ENCODE measurements at regions not wholly inside any gene's neighbourhood (a gene's known extent, or its start where the extent isn't known, plus 50 kb on each side); places are given as distances from the start of the nearest gene placed in this dataset.
"Not testable (repeated sequence)": the region's sequence is repeated elsewhere in the genome, so short reads cannot be mapped to it uniquely, and the experiment has no call there.

GRCh38 chrX:750812-751211 is 120.2 kb downstream of the SHOX start:
- DNase-seq (no peak), ATAC-seq (no peak)
- 80 to 89% (median 83%) methylated on average over 9 of the region's 9 CpGs for WGBS, 3 donors
- Histone ChIP-seq H3K4me3 (no peak overlapping the region), H3K36me3 (ENCODE audit: insufficient read depth in 1 of 2, low read depth in 1 of 2) (no peaks in the 10 kb centered on the region), H3K4me1 (no peaks in the 10 kb centered on the region), H3K9me3 (peaks cover 5% of the 10 kb centered on the region), H3K27me3 (ENCODE audit: insufficient read depth in 3 of 3, low read length in 2 of 3) (peaks cover 0 to 3% (median 0%) of the 10 kb centered on the region in 3 donors), H3K27ac (no peak overlapping the region)
- TF ChIP-seq CTCF (IDR thresholded peaks at IDR 0.05), result no peak
- intact Hi-C loops (cut with DNase I), result no loop called here

GRCh38 chrX:750263-750662 is 119.7 kb downstream of the SHOX start:
- intact Hi-C loops (cut with DNase I), result no loop called here
- no peak for ATAC-seq
- TF ChIP-seq CTCF (IDR thresholded peaks at IDR 0.05), result no peak
- no peak overlapping the region for H3K4me3 ChIP-seq
- H3K36me3 ChIP-seq (ENCODE audit: insufficient read depth in 1 of 2, low read depth in 1 of 2), result no peaks in the 10 kb centered on the region
- H3K27ac ChIP-seq, result no peak overlapping the region
- H3K9me3 ChIP-seq, result peaks cover 5% of the 10 kb centered on the region
- 80 to 86% (median 86%) methylated on average over 5 of the region's 5 CpGs for WGBS, 3 donors
- H3K27me3 ChIP-seq (ENCODE audit: insufficient read depth in 3 of 3, low read length in 2 of 3), result peaks cover 0 to 3% (median 0%) of the 10 kb centered on the region in 3 donors
- no peak for DNase-seq
- no peaks in the 10 kb centered on the region for H3K4me1 ChIP-seq

GRCh38 chrX:747176-747575 is 116.6 kb downstream of the SHOX start:
- 69 to 72% (median 71%) methylated on average over 2 of the region's 2 CpGs for WGBS, 3 donors
- Histone ChIP-seq H3K4me3 (no peak overlapping the region), H3K9me3 (peaks cover 5% of the 10 kb centered on the region), H3K27ac (no peak overlapping the region), H3K36me3 (ENCODE audit: insufficient read depth in 1 of 2, low read depth in 1 of 2) (no peaks in the 10 kb centered on the region), H3K4me1 (no peaks in the 10 kb centered on the region), H3K27me3 (ENCODE audit: insufficient read depth in 3 of 3, low read length in 2 of 3) (no peaks in the 10 kb centered on the region)
- TF ChIP-seq CTCF (IDR thresholded peaks at IDR 0.05), result no peak
- intact Hi-C loops (cut with DNase I), result no loop called here
- ATAC-seq (no peak), DNase-seq (no peak)

GRCh38 chrX:739611-740010 is 109.0 kb downstream of the SHOX start:
- H3K4me3 ChIP-seq, result no peak overlapping the region
- H3K27ac ChIP-seq, result no peak overlapping the region
- H3K4me1 ChIP-seq, result no peaks in the 10 kb centered on the region
- 54 to 75% (median 65%) methylated on average over 10 of the region's 10 CpGs for WGBS, 3 donors
- H3K36me3 ChIP-seq (ENCODE audit: insufficient read depth in 1 of 2, low read depth in 1 of 2), result no peaks in the 10 kb centered on the region
- intact Hi-C loops (cut with DNase I), result no loop called here
- H3K27me3 ChIP-seq (ENCODE audit: insufficient read depth in 3 of 3, low read length in 2 of 3), result no peaks in the 10 kb centered on the region
- ATAC-seq (no peak), DNase-seq (no peak)
- no peaks in the 10 kb centered on the region for H3K9me3 ChIP-seq
- no peak for TF ChIP-seq CTCF (IDR thresholded peaks at IDR 0.05)

GRCh38 chrX:737021-737420 is 106.4 kb downstream of the SHOX start:
- H3K4me1 ChIP-seq; H3K36me3 ChIP-seq (ENCODE audit: insufficient read depth in 1 of 2, low read depth in 1 of 2); H3K9me3 ChIP-seq; H3K4me3 ChIP-seq; intact Hi-C loops (cut with DNase I); ATAC-seq; H3K27me3 ChIP-seq (ENCODE audit: insufficient read depth in 3 of 3, low read length in 2 of 3); H3K27ac ChIP-seq; DNase-seq: not testable (repeated sequence)
- WGBS, 3 donors, result 81 to 86% (median 81%) methylated on average over 3 of the region's 3 CpGs
